HK-2 (cell line): ENCODE measurements at regions not wholly inside any gene's neighbourhood (a gene's known extent, or its start where the extent isn't known, plus 50 kb on each side); places are given as distances from the start of the nearest gene placed in this dataset.

Source experiments
- DNase-seq: peaks from one replicate; pipeline ENCODE4 v3.0.0-alpha.2; 2018; ENCODE audit not compliant: unreplicated experiment

DNA sequence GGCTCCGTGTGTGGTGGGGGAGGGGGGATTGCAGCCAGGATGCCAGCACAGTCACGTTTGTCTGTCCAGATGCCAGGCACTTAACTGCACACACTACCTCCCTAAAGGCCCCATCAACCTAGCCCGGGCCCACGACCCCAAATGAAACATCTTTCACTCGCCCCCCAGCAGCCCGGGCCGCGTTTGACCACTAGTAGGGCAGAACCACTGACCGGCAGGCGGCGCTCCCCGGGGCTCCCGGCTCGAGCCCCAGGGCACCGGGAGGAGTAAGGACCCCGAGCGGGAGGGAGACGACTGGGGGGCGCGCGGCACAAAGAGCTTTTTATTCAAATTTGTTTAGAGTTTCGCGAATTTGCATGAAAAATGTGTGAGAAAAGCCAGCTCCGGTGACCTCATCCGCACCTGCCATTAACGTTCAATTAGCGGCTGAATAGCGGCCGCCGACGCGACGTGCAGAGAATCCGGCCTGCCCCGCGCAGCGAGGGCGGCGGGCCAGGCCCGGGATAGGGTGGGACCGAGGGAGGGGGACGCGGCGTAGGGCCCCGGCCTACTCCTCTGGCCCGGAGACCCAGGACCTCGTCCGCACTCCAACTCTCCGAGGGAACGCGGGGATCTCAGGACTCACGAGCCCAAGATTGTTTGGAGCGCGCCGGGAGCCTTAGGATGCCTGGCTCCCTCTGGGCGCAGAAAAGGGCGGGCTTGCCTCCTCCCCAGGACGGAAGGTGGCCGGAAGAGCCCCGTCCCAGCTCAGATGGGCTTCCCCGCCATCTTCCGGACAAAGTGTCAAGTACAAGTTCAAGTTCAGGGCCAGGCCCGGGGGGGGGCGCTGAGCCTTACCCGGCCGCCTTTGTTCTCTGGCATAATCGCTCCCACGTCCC lies 64.9 kb upstream of the POLG start:
- DNase-seq: peak; percentile 60

DNA sequence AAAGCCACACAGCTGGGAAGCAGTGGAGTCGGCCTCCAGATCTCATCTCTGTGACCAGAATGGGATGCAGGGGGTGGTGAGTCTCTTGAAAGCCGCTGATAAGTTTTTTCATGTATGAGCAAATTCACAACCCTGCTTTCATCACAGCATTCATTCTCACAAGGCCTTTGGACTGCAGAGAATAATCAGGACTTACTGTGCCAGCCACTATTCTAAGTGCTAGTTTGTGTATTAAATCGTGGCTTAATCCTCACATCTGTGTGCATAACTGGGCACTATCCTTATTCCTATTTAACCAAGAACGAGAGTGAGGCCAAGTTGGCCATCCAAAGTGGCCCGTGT lies 64.2 kb upstream of the POLG start:
- no peak for DNase-seq

DNA sequence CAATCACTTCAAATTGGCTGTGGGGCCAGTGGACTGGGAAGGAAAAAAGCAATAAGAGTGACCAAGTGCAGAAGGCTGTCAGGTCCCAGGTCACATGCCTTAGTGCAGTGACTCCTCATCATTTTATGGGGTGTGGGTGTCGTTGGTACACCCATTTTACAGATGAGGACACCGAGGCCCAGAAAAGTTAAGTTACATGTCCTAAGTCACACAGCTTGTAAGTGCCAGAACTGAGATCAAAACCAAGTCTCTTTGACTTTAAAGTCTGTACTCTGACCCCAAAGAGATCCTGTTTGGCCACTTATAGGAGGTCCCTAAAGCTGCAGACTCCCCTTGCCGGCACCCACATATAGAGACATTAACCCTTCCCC lies 63.0 kb upstream of the POLG start:
- no peak for DNase-seq

DNA sequence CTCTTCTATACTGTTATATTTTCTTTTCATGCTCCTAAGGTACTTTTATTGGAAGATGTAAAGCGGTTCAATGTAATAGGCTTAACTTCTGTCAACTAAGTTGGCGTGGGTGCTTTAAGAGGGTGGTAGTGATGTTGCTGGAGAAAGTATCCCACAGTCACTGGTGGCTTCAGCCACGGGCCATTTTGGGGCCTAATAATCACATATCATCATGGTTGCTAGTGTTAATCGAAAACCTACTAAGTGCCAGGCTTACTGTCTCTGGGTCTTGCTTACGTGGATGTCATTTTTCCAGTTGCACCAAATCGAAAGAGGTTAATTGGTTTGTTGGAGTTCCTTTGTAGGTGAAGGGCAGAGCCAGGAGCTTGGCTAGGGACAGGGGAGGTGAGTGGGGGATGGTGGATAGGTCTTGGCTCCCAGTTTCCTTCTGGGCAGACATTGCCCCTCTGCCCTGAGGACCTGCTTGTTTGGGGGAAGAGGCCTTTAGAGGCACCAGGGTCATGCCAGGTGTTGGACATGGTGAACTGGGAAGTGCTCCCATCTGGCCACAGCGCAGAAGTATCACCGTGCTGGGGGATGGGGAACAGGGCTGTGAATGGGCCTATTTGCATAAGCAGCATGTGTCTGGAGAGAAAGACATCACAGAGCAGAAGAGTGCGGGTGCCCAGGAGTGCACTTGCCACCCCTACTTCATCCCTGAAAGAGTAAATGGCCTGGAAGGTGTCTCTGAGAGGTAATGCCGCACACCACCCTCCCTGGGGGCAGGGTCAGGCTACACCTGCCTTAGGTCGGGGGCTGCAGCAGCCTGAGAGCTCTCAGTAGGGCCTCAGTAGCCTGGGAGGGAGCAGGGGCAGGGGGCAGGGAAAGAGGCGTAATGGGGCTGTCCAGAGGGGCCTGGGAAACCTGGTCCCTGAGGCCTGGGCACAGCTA lies 62.4 kb upstream of the POLG start:
- no peak for DNase-seq

DNA sequence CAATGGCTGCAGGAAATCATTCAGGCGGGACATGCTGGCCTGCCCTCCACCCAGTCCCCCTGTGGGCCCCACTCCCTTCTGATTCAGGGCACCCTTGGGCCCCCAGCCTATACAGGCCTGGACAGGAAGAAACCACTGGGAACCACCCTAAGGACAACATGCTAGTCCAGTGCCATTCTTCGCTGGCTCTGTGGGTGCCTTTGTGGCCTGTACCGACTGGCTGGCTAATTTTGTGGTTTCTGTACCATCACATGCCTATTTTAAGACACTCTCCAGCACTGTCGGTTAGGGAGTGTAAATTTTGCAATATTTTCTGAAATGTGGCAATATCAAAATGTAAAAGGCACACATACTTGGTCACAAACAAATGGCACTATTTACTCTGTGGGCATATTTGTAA lies 61.4 kb upstream of the POLG start:
- DNase-seq: no peak

DNA sequence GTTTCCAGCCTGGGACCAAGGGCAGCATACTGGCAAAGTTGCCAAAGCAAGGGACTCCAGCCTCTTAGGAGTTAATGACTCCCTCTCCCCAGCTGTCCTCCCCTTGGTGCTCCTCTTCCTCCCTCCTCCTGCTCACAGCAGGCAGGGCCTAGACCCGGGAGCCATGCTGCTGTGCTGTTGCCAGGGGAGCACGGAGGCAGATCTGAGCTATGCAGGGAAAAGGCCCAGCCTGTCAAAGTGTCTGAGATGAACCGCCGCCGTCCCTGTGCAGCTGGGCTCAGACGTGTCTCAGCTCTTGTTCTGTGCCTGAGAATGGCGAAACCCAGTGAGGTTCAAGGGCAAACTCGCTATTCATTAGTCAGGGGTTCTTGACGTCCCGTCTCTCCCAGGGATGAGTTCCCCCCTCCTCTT lies 60.8 kb upstream of the POLG start:
- no peak for DNase-seq

DNA sequence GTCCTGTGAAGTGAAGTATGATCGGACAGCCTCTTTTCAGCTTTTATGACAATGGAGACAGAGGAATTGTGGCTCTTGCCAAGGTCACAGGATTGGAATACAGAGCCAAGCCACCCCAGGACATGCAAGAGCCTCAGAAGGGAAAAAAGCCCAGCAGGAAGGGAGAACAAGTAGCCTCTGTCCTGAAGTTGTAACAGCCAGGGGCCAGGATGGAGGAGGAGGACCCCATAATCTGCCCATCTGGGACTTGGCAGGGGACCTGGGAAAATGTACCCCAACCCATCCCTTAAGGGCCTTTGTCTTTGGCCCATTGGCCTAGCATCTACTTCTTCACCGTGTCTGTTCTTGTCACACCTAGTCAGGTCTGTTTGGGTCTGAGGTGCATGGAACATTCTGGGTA lies 60.4 kb upstream of the POLG start:
- DNase-seq: no peak

DNA sequence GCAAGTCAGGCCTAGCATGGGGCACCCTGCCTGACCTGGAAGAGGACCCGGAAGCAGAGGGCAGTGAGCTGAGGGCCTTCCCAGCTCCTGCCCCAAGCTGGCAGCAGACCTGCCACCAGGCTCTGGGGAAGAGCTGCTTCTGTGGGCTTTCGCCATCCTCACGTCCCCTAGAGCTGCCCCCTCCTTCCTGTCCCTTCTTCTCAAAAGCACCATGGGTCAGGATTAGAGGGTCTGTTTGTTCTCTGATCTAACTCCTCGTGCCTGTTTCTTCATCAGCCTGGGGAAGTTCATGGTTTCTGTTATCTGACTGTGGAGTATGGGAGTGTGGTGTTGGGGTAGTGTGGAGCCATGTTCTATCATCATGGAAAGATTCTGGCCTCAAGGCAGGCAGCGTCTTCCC lies 58.4 kb upstream of the POLG start:
- no peak for DNase-seq

DNA sequence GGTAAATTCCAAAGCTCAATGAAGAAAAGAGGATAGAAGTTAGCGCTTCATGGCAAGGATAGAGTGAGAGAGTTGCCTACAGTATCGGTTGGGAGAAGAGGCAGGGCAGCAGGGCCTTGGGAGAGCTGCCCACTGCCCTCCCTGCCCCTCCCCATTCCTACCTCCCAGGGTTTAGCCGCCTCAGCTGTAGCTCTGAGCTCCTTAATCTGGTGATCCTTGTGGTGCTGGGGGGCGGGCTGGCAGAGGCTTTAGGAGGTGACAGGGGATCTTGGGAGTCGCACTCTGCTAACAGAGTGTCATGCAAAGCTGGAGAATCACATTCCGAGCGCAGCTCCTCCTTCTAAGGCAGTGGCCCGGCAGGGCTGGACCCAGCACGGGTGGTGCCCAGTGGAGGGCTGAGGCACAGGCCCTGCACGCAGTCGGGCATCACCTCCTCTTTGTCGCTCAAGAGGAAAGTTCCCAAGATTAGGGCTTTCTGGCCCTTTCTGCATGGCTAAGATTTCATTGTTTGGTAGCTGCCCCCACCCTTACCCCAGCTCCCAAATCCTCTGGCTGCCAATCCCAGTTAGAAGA lies 57.1 kb upstream of the POLG start:
- DNase-seq: no peak

DNA sequence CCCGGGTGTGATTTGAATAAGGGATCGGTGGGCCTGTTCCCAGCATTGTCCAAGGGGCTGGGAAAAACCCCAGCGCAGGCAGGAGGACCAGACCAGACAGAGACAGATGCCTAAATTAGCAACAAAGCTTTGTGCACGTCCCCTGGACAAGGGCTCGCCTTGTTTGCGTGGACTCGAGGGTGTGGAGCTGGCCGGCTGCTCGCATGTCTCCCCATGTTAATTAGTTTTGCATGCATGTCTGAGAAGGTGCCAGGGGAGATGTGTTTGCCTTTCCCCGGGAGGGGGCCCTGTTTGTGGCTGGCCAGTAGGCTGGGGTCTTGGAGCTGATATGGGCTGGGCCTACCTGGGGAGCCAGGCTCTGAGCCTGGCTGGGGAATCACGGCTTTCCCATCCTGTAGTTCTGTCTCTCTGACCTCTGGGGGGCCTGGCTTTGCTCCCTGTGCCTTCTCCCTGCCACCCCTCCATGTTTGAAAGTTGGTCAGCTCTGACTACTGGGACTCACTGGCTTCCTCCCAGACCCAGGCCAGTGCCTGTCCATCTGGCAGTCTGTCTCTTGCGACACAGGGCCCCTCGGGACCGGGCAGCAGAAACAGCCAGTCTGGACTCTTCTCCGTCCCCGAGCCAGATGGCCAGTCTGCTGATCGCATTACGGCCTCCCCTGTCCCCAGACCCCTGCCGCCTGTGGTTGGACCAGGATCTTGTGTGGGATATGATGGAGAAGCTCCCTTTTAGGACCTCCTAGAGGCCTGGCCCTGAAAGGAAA lies 55.4 kb upstream of the POLG start:
- no peak for DNase-seq

DNA sequence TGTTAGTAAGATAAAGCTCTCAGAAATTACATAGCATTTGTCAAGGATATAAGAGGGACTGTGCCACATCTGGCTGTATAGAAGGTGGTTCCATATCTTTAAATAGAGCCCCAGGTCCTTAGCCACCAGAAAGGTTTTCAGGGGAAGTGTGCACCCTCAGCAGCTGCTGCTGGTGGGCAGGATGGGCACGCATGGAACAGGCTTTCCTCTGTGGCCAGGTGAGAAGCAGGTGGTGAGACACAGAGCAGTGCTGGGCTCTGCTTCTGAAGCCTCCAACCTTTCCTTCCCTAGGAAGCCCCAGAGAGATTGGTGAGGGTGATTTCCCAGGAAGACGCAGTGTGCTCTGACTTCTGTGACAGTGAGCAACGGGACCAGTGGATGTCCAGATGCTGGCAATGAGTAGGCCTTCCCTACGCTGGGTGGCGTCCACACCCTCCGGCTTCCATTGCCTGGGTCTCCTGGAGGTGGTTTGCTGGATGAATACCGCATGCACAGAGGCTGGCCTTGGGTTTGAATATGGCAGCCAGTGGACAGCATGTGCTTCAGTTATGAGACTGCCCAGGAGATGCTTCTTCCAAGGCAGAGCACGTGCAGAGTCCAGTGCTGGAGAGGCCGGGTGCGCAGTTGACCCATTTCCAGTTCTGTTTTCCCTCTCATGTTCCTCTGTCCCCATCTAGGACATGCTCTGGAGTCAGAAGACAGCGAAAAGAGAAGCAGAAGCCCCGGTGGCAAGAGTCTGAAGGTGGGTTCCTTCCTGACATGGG lies 52.7 kb upstream of the POLG start:
- no peak for DNase-seq

DNA sequence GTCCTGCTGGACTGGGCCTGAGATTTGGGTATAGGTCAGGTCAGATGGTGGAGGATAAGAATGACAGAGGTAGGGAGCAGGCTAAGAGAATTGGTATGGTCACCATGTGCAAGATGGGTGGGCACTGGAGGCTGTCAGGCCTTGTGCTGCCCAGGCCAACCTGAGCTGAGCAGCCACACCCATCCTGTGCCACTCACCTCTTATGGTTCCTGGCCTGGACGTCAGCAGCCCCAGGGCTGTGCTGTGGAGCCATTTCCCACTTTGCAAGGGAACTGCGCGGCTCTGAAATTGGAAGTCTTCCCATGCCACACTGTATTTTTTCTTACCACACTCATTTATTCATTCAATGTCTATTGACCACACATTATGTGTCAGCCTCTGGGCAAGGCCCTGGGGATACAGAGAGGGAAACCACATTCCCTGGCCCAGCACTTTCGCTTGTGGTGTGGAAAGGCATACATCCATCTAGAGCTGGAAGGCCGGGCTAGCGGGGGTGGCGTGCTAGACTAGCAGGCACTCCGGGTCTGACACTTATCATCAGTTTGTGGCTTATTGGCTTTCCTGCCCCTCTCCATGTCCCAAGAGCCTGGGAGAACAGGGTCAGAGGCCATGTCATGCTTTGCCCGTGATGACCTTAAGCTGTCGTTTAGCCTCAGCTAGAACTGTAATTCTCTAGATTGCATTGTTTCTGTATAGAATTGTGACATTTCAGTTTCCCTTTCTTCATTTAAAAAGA lies 51.1 kb upstream of the POLG start:
- peak; percentile 44 for DNase-seq
